Inflammatory macrophage treated with lipopolysaccharide for 4 hours (primary cell): ENCODE measurements at regions not wholly inside any gene's neighbourhood (a gene's known extent, or its start where the extent isn't known, plus 50 kb on each side); places are given as distances from the start of the nearest gene placed in this dataset.
A peak's percentile ranks its signal among the peaks of the same experiment; 100 is the strongest.

Experiments
- DNase-seq: peaks from one replicate; pipeline ENCODE4 v3.0.0-alpha.2; 2020

DNA sequence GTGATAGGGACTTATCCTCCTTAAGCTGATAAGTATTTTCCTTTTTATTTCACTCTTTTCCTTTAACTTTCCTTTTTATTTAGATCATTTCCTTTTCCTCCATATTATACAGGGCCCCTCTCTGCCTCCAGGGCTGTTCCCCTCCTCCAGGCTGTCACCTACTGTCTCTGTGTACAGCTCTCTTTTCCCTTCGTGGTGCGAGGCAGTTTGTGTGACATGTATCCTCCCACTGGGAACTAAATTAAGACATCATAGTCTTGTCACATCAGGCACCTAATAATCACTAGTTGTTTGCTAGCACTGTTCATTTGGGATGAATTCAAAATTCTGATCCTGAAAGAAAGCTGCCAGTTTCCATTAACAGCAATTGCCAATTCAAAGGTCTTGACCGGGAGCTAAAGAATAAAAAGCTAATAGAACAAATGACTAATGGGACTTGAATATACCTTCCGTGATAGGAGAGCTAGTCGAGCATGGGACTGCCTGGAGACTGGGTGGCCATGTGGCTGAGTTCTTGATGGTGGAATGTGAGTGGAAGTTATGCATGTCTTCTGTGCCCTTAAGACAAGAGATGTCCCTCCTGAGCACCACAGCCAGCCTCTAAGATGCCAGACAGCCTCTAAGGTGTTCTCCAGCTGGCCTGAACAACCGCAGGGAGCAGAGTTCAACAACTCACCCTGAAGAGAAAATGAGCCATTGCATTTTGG, 77.7 kb upstream of the LRRC55 start:
- DNase-seq: no peak

DNA sequence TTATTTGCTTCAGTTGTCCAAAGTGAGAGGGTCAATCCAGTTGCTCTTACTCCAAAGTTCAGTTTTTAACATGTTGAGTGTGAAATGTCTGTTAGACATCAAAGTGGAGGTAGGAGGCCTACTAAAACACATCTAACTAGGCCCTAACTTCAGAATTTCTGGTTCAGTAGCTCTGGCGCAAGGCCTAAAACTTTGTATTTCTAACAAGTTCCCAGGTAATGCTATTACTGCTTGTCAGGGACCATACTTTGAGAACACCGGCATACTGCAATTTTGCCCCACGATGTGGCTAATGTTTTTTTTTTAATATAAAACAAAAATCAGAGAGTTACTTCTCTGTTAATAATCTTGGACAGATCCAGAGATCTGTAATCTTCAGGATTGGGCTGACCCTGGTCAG, 72.4 kb upstream of the LRRC55 start:
- DNase-seq: no peak

DNA sequence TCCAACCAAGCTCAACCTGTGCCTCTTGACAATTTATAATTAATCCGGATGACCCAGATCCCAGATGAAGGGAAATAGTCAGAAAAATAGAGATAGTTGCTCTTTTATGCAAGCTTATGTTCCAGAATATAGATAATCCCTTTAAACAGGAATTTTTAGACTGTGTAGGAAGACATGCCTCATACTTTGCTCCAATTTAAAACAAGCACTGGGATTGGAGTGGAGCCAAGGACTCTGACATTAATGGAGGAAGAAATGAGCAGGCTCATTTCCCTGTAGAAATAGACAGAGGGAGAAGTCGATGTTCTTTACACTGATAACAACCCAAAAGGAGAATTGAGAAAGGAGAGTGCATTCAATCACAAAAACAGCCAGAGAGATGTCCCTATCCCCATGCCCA, 70.1 kb upstream of the LRRC55 start:
- DNase-seq: no peak

DNA sequence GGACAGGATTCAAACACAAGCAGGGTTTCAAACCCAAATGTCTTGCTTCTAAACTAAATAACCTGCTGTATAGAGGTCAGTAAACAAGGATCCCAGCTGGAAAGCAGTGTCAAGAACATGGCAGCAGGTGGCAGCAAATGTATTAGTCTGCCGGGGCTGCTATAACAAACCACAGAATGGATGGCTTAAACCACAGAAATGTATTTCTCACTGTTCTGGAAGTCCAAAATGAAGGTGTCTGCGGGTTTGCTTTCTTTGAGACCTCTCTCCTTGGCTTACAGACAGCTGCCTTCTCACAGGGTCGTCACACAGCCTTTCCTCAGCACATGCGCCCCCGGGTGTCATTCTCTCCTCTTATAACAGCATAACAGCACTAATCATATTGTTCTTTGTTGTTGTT, 65.1 kb upstream of the LRRC55 start:
- DNase-seq: peak; percentile 37

DNA sequence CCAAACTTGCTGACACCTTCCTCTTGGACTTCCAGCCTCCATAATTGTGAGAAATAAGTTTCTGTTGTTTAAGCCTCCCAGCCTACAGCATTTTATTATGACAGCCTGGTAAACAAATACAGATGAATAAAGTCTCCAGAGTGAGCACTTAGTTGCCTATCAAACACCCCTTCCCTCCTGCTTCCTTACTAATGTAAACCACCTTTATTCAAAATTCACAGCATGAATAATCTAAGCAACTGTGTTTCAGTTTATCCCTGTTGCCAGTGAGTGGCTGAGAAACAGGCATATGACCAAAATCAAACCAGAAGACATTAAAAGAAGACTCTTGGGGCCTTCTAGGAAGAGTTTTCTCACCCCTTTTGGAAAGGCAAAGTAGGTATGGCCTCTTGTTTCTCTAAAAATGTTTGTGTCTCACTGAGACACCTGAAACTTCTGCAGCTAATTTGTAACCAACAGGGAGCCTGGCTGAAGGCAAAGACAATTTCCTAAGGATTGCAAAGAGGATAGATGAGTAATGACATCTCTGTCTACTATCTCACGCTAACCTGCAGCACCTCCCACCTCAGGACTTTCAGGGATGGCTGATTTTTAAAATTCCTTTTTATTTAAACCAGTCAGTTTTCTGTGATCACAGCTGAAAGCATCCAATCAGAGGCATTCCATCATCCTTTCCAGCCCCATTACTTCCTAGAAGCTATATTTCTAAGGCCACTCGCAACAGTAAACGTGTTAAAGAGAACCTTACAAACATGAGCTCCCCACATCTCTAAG, 61.4 kb upstream of the LRRC55 start:
- DNase-seq: no peak

DNA sequence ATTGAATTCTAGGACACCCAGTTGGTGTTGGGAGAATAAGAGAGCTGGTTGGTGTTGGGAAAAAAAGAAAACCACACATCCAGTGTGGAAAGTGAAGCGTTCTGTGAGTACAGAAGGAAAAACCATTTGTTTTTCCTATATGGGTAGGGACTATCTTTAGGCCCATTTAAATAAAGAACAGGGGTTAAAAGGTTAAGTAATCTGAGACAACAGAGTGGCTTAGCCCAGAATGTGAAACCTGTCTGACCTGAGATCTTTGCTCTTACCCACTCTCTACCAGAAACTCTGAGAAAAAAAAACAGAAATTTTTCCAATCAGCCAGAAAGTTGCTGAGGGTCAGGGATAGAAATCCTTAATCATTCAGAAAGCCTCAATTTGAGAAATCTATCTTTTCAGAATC, 59.8 kb upstream of the LRRC55 start:
- no peak for DNase-seq

DNA sequence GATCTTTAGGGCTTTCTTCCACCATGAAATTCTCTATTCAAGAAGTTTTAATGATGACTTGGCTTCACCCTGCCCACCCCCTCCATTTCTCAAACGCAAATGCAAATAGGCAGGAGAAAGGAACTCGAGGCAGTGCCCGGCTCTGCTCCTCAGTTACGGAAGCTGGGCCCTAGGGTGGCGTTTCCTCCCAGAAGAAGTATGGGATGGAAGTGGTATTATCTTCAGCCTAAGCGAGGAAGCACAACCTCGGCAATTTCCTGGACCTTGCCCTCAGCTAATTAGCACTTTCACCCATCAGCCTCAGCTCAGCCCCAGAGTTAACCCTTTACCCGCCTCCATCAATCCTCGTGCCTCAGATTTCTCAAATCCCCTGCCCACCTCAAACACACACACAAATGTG, 58.2 kb upstream of the LRRC55 start:
- no peak for DNase-seq

DNA sequence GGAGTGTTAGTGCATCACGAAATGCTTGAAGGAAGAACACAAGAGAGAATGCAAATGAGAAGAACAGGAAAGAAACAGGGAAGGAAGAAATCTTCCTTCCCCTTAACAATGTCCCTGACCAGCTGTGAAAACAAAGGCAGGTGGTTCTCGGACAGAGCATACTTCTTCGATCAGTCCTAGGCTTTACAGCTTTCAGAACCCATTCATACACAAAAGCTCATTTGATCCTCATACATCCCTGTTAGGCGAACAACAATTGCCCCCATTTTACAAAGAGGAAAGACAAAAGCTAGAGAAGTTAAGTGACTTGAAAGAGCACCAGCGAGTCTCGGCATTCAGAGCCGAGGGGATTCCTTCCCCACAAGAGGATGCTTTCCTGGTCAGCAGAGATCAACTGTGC, 57.2 kb upstream of the LRRC55 start:
- DNase-seq: no peak

DNA sequence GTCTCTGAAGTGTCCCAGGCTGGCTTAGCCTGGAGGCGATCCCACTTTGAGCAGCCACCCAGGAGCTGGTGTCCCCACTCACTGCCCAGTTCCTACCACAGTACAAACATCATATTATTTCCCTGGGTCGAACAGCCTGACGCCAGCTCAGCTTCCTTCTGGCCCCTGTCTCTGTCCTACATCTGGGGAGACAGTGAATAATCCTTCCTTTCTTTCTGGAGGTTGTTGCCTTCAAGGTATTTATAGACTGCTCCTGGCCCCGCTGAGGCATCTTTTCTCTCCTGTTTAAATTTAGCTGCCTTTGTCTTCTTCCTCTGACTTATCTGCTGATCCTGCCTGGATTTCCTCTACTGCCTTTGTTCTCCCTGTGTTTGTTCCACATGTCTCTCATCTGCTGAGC, 56.8 kb upstream of the LRRC55 start:
- DNase-seq: no peak

DNA sequence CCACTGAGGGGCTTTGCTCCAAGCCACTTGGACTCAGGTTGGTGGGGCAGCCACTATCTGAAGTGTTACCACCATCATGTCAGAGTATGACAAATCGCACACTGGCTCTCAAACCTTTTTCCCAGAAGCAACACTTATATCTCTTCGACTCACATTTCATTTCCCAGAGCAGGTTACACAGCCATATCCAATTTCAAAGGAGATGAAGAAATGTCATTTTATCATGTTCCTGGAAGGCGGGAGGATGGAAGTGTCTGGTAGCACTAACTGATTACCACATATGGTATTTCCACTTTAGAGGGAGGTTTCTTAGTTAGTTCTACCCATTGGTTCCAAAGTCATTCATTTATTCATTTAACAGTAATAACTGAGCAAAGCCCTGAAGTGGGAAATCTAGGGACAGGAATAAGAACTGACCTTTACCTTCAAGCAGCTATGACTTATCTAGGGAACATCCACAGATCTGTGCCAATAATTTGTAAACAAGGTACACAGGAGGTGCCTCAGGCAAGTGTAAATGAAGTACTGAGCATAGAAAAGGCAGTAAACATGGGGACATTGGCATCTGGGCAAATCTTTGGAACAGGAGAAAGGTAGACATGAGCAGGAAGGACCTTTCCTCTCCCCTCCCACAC, 54.9 kb upstream of the LRRC55 start:
- DNase-seq: no peak

DNA sequence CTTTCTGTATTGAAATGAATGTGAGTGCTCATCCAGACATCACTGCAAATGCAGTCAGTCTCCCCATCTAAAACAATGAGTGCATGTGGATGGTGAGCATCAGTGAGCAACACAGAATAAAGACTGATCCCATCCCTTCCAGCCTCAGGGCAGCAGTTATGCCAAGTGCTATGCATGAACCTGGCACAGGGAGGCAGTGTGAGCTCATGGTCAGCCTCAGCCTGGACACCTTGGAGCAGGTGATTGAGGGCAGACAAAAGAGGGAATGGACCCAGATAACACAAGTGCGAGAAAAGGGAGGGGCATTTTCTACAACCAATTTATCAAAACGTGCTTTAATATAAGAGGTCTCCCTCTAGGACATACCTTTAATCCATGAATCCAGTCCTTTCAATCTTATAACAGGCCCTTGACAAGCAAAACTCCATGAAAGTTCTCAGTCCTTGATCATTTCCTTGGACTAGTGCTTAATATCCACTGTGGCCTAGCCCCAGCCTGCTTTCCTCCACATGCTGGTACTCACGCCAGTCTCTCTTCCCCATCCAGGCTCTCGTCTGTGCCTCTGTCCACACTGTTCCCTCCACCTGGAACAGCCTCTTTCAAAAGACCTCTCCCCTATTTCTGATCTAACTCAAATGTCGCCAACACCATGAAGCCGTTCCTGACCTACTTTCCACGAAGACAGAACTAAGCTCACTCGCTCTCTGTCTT, 50.5 kb upstream of the LRRC55 start:
- DNase-seq: no peak
